Activated CD8-positive, alpha-beta memory T cell treated with anti-CD3 and anti-CD28 coated beads, Interleukin-2, amount 10 ng/mL, durations not matched to agents 7 days and 5 days (primary cell): ENCODE measurements at regions not wholly inside any gene's neighbourhood (a gene's known extent, or its start where the extent isn't known, plus 50 kb on each side); places are given as distances from the start of the nearest gene placed in this dataset.

Source experiments
- ATAC-seq: fragments of 150-1000 bp; cut with Tn5 transposase; one replicate; pipeline ENCODE4 v1.10.0; 2021; ENCODE audit warnings: moderate library complexity
- CTCF ChIA-PET: fragments of 350-600 bp; sonication (Branson Sonifier 250); formaldehyde crosslinking; loops from one replicate; lab custom pipeline; 2021; ENCODE audit warnings: antibody characterized with exemption; lab: Charles Lee
- DNase-seq: peaks from one replicate; pipeline ENCODE4 v3.0.0-alpha.2; 2020
- H3K27ac Mint-ChIP-seq: one replicate; pipeline ENCODE4 v1.8.0; 2021; ENCODE audit warnings: mild to moderate bottlenecking, mixed read lengths
- H3K27me3 Mint-ChIP-seq: one replicate; pipeline ENCODE4 v1.8.0; 2021; ENCODE audit warnings: mixed read lengths
- H3K36me3 Mint-ChIP-seq: one replicate; pipeline ENCODE4 v1.8.0; 2021; ENCODE audit warnings: mild to moderate bottlenecking, mixed read lengths
- H3K4me1 Mint-ChIP-seq: one replicate; pipeline ENCODE4 v1.8.0; 2021; ENCODE audit warnings: mixed read lengths
- H3K4me3 Mint-ChIP-seq: one replicate; pipeline ENCODE4 v1.8.0; 2021; ENCODE audit warnings: mild to moderate bottlenecking, moderate library complexity, mixed read lengths
- H3K9me3 Mint-ChIP-seq: one replicate; pipeline ENCODE4 v1.8.0; 2022; ENCODE audit warnings: low read depth, mixed read lengths

- H3K9me3 Mint-ChIP-seq, result no peaks in the 10 kb centered on the region
- H3K36me3 Mint-ChIP-seq, result no peaks in the 10 kb centered on the region
- H3K27me3 Mint-ChIP-seq, result no peaks in the 10 kb centered on the region
- H3K27ac Mint-ChIP-seq, result no peak overlapping the region
- no peak for DNase-seq
- CTCF ChIA-PET, result no interaction called here
- no peaks in the 10 kb centered on the region for H3K4me1 Mint-ChIP-seq
- no peak for ATAC-seq
- no peak overlapping the region for H3K4me3 Mint-ChIP-seq
Observed at GRCh38 chr2:193276560-193276959, 1081.8 kb upstream of the TMEFF2 start.

- no peaks in the 10 kb centered on the region for H3K4me1 Mint-ChIP-seq
- H3K9me3 Mint-ChIP-seq, result no peaks in the 10 kb centered on the region
- H3K27me3 Mint-ChIP-seq, result no peaks in the 10 kb centered on the region
- ATAC-seq (no peak), DNase-seq (no peak)
- H3K36me3 Mint-ChIP-seq, result no peaks in the 10 kb centered on the region
- CTCF ChIA-PET, result no interaction called here
- H3K27ac Mint-ChIP-seq, result no peak overlapping the region
- H3K4me3 Mint-ChIP-seq, result no peak overlapping the region
Observed at GRCh38 chr2:193276069-193276468, 1081.3 kb upstream of the TMEFF2 start.

DNA sequence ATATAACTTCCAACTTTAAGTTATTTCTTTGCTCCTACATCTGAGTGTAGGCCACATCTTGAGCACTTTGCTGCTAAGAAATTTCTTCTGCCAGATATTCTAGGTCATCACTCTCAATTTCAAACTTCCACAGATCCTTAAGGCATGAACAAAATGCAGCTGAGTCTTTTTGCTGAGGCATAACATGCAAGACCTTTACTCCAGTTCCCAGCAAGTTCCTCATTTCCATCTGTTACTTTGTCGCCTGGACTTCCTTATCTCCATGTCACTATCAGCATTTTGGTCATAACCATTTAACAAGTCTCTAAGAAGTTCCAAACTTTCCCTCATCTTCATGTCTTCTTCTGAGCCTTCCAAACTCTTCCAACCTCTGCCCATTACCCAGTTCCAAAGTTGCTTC is 1077.3 kb upstream of the TMEFF2 start:
- no peak for DNase-seq
- H3K27me3 Mint-ChIP-seq, result no peaks in the 10 kb centered on the region
- no peaks in the 10 kb centered on the region for H3K4me1 Mint-ChIP-seq
- no peak overlapping the region for H3K27ac Mint-ChIP-seq
- H3K36me3 Mint-ChIP-seq, result no peaks in the 10 kb centered on the region
- H3K9me3 Mint-ChIP-seq, result no peaks in the 10 kb centered on the region
- H3K4me3 Mint-ChIP-seq, result no peak overlapping the region
- ATAC-seq, result no peak
- CTCF ChIA-PET, result no interaction called here

GRCh38 chr2:193270816-193271215 is 1076.1 kb upstream of the TMEFF2 start:
- ATAC-seq (no peak), DNase-seq (no peak)
- Mint-ChIP-seq H3K36me3 (no peaks in the 10 kb centered on the region), H3K4me3 (no peak overlapping the region), H3K4me1 (no peaks in the 10 kb centered on the region), H3K9me3 (no peaks in the 10 kb centered on the region), H3K27ac (no peak overlapping the region), H3K27me3 (no peaks in the 10 kb centered on the region)
- CTCF ChIA-PET, result no interaction called here

- Mint-ChIP-seq H3K4me1 (no peaks in the 10 kb centered on the region), H3K27ac (no peak overlapping the region), H3K9me3 (no peaks in the 10 kb centered on the region), H3K27me3 (no peaks in the 10 kb centered on the region), H3K4me3 (no peak overlapping the region), H3K36me3 (no peaks in the 10 kb centered on the region)
- DNase-seq, result no peak
- CTCF ChIA-PET, result no interaction called here
- no peak for ATAC-seq
Observed at GRCh38 chr2:193267496-193268002, 1072.8 kb upstream of the TMEFF2 start.

- CTCF ChIA-PET, result no interaction called here
- H3K36me3 Mint-ChIP-seq, result no peaks in the 10 kb centered on the region
- H3K27ac Mint-ChIP-seq, result no peak overlapping the region
- DNase-seq (no peak), ATAC-seq (no peak)
- H3K4me1 Mint-ChIP-seq, result no peaks in the 10 kb centered on the region
- no peaks in the 10 kb centered on the region for H3K9me3 Mint-ChIP-seq
- no peaks in the 10 kb centered on the region for H3K27me3 Mint-ChIP-seq
- H3K4me3 Mint-ChIP-seq, result no peak overlapping the region
Observed at GRCh38 chr2:193253014-193253530, 1058.3 kb upstream of the TMEFF2 start.

DNA sequence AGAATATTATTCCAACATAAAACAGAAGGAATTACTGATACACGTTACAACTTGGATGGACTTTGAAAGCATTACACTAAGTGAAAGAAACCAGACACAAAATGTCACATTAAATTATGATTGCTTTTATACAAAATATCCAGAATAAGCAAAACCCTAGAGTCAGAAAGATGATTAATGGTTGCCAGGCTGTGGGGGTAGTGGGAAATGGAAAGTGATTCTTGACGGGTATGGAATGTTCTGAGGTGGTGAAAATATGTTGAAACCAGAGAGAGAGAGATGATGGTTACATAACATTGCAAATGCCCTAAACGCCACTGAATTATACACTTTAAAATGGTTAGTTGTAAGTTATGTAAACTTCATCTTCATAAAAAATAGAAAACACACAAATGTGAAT is 1057.2 kb upstream of the TMEFF2 start:
- no peak for DNase-seq
- Mint-ChIP-seq H3K4me3 (no peak overlapping the region), H3K27me3 (no peaks in the 10 kb centered on the region), H3K9me3 (no peaks in the 10 kb centered on the region), H3K27ac (no peak overlapping the region), H3K4me1 (no peaks in the 10 kb centered on the region), H3K36me3 (no peaks in the 10 kb centered on the region)
- CTCF ChIA-PET, result no interaction called here
- no peak for ATAC-seq

DNA sequence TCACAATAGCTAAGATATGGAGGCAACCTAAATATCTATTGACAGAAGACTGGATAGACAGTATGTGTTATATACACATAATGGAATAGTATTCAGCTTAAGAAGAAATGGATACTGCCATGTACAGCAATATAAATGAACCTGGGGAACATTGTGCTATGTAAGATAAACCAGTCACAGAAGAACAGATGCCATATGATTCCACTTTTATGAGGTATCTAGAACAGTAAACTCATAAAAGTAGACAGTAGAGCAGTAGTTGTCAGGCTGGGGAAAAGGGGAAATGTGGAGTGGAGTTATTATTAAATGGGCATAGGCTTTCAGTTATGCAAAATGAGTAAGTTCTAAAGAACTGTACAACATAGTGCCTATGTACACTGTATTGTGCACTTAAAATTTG is 1055.7 kb upstream of the TMEFF2 start:
- H3K36me3 Mint-ChIP-seq, result no peaks in the 10 kb centered on the region
- no peak overlapping the region for H3K4me3 Mint-ChIP-seq
- no peaks in the 10 kb centered on the region for H3K9me3 Mint-ChIP-seq
- DNase-seq (no peak), ATAC-seq (no peak)
- H3K27ac Mint-ChIP-seq, result no peak overlapping the region
- CTCF ChIA-PET, result no interaction called here
- no peaks in the 10 kb centered on the region for H3K27me3 Mint-ChIP-seq
- no peaks in the 10 kb centered on the region for H3K4me1 Mint-ChIP-seq

DNA sequence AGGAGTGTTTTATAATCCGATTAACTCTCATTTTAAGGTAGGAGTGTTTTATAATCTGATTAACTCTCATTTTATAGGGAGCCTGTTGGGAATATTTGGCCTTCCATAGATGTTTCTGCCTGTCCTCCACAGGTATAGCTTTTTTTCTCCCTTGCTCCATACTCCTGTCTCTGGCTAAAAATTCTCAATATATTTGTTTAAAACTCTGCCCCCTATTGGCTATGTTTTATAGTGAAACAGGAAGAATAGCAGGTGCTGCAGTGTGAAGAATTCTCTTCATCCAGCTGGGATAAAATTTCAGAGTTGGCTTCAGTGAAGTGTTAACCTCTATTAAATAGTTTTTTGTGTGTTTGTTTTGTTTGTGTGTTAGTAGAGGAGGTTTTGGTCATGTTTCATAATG is 1046.0 kb upstream of the TMEFF2 start:
- no peak overlapping the region for H3K27ac Mint-ChIP-seq
- H3K36me3 Mint-ChIP-seq, result no peaks in the 10 kb centered on the region
- no peaks in the 10 kb centered on the region for H3K27me3 Mint-ChIP-seq
- no peak overlapping the region for H3K4me3 Mint-ChIP-seq
- H3K4me1 Mint-ChIP-seq, result no peaks in the 10 kb centered on the region
- CTCF ChIA-PET, result no interaction called here
- H3K9me3 Mint-ChIP-seq, result no peaks in the 10 kb centered on the region
- no peak for DNase-seq
- no peak for ATAC-seq

- CTCF ChIA-PET, result no interaction called here
- Mint-ChIP-seq H3K27ac (no peak overlapping the region), H3K4me1 (no peaks in the 10 kb centered on the region), H3K9me3 (no peaks in the 10 kb centered on the region), H3K4me3 (no peak overlapping the region), H3K36me3 (no peaks in the 10 kb centered on the region), H3K27me3 (no peaks in the 10 kb centered on the region)
- no peak for DNase-seq
- ATAC-seq, result no peak
Observed at GRCh38 chr2:193231634-193232033, 1036.9 kb upstream of the TMEFF2 start.

- no peak overlapping the region for H3K4me3 Mint-ChIP-seq
- ATAC-seq (no peak), DNase-seq (no peak)
- CTCF ChIA-PET, result no interaction called here
- no peak overlapping the region for H3K27ac Mint-ChIP-seq
- H3K27me3 Mint-ChIP-seq, result no peaks in the 10 kb centered on the region
- no peaks in the 10 kb centered on the region for H3K9me3 Mint-ChIP-seq
- H3K36me3 Mint-ChIP-seq, result no peaks in the 10 kb centered on the region
- no peaks in the 10 kb centered on the region for H3K4me1 Mint-ChIP-seq
Observed at GRCh38 chr2:193228276-193228675, 1033.5 kb upstream of the TMEFF2 start.

GRCh38 chr2:193222454-193222853 is 1027.7 kb upstream of the TMEFF2 start:
- ATAC-seq, result no peak
- no peak for DNase-seq
- CTCF ChIA-PET, result no interaction called here
- Mint-ChIP-seq H3K27ac (no peak overlapping the region), H3K4me1 (no peaks in the 10 kb centered on the region), H3K27me3 (no peaks in the 10 kb centered on the region), H3K36me3 (no peaks in the 10 kb centered on the region), H3K9me3 (peaks cover 2% of the 10 kb centered on the region), H3K4me3 (no peak overlapping the region)

- no peak overlapping the region for H3K4me3 Mint-ChIP-seq
- H3K27ac Mint-ChIP-seq, result no peak overlapping the region
- no peaks in the 10 kb centered on the region for H3K36me3 Mint-ChIP-seq
- ATAC-seq (no peak), DNase-seq (no peak)
- peaks cover 2% of the 10 kb centered on the region for H3K9me3 Mint-ChIP-seq
- no peaks in the 10 kb centered on the region for H3K27me3 Mint-ChIP-seq
- no peaks in the 10 kb centered on the region for H3K4me1 Mint-ChIP-seq
- CTCF ChIA-PET, result no interaction called here
Observed at GRCh38 chr2:193219413-193219812, 1024.7 kb upstream of the TMEFF2 start.

DNA sequence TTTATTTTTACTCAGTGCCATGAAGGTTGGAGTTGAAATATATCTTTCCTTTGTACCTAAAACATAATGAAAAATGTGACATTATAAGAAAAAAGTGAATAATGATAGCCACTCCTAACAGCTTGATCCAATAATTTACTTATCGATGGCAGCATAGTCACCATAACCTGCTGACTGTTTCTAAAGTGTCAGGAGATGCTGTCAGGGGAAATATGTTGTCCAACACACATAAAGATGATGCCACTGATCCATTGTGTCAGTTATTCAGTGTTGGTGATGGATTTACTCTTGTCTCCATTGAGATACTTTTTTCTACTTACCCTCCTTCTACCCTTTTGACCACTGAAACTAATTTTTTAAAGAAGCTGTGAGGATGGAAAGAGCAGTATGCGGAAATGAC is 1006.9 kb upstream of the TMEFF2 start:
- H3K9me3 Mint-ChIP-seq, result no peaks in the 10 kb centered on the region
- no peaks in the 10 kb centered on the region for H3K27me3 Mint-ChIP-seq
- no peaks in the 10 kb centered on the region for H3K4me1 Mint-ChIP-seq
- no peak overlapping the region for H3K27ac Mint-ChIP-seq
- ATAC-seq (no peak), DNase-seq (no peak)
- H3K36me3 Mint-ChIP-seq, result no peaks in the 10 kb centered on the region
- no peak overlapping the region for H3K4me3 Mint-ChIP-seq
- CTCF ChIA-PET, result no interaction called here

DNA sequence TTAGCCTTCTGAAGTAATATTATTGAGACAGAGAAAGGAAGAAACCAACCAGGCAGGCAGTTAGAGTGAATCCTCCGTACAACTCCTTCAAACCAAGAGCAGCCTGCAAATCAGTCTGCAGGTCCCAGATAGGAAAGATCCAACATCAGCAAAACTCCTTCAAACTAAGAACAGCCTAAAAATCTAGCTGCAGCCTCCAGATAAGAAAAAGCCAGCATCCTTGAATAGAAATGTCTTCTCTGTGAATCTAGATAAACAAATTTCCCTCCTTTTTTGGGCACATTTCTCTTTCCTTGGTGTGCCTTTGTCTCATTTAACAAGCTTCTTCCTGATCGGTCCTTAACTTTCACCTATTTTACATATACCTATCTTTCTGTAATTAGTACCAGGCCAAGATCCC is 1004.6 kb upstream of the TMEFF2 start:
- ATAC-seq, result no peak
- H3K4me1 Mint-ChIP-seq, result no peaks in the 10 kb centered on the region
- CTCF ChIA-PET, result no interaction called here

More for the DNA sequence above, 1004.6 kb upstream of the TMEFF2 start:
- no peak for DNase-seq
- no peaks in the 10 kb centered on the region for H3K36me3 Mint-ChIP-seq
- no peaks in the 10 kb centered on the region for H3K27me3 Mint-ChIP-seq
- no peak overlapping the region for H3K27ac Mint-ChIP-seq
- no peaks in the 10 kb centered on the region for H3K9me3 Mint-ChIP-seq
- H3K4me3 Mint-ChIP-seq, result no peak overlapping the region
